LNCaP clone FGC (cell line): ENCODE measurements at regions not wholly inside any gene's neighbourhood (a gene's known extent, or its start where the extent isn't known, plus 50 kb on each side); places are given as distances from the start of the nearest gene placed in this dataset.
"Not testable (repeated sequence)": the region's sequence is repeated elsewhere in the genome, so short reads cannot be mapped to it uniquely, and the experiment has no call there.

Experiments
- DNase-seq: peaks from one replicate; pipeline ENCODE4 v3.0.0-alpha.2; 2011; ENCODE audit warnings: low read depth
- H3K4me3 ChIP-seq: 2 replicates; pipeline ENCODE4 v1.5.1; 2011; ENCODE audit warnings: mild to moderate bottlenecking, low read depth, low read length, control low read depth
- CTCF ChIP-seq: IDR thresholded peaks from 2 replicates; pipeline ENCODE4 v1.5.1; 2012; ENCODE audit warnings: mild to moderate bottlenecking; ENCODE audit not compliant: control insufficient read depth, insufficient read depth; ENCODE audit errors: extremely low read depth

GRCh38 chr2:223282221-223282620 lies 230.2 kb downstream of the KCNE4 start:
- DNase-seq, result no peak
- no peak overlapping the region for H3K4me3 ChIP-seq
- no peak for TF ChIP-seq CTCF

- no peak for DNase-seq
- H3K4me3 ChIP-seq, result no peak overlapping the region
- no peak for TF ChIP-seq CTCF
Observed at GRCh38 chr2:223283329-223283728, 231.3 kb downstream of the KCNE4 start.

- H3K4me3 ChIP-seq, result no peak overlapping the region
- no peak for DNase-seq
- no peak for TF ChIP-seq CTCF
Observed at GRCh38 chr2:223283771-223284170, 231.8 kb downstream of the KCNE4 start.

- DNase-seq, result no peak
- TF ChIP-seq CTCF, result no peak
- H3K4me3 ChIP-seq, result no peak overlapping the region
Observed at GRCh38 chr2:223285370-223286265, 233.6 kb downstream of the KCNE4 start.

- no peak for DNase-seq
- TF ChIP-seq CTCF, result no peak
- H3K4me3 ChIP-seq, result no peak overlapping the region
Observed at GRCh38 chr2:223294756-223295155, 242.8 kb downstream of the KCNE4 start.

- TF ChIP-seq CTCF, result no peak
- no peak overlapping the region for H3K4me3 ChIP-seq
- no peak for DNase-seq
Observed at GRCh38 chr2:223297788-223298187, 245.8 kb downstream of the KCNE4 start.

- DNase-seq, result not testable (repeated sequence)
Observed at GRCh38 chr2:223298329-223298728, 246.3 kb downstream of the KCNE4 start.

More at GRCh38 chr2:223298329-223298728, 246.3 kb downstream of the KCNE4 start:
- H3K4me3 ChIP-seq, result not testable (repeated sequence)
